Trophoblast cell (in vitro differentiated cells and primary cell): ENCODE measurements at regions not wholly inside any gene's neighbourhood (a gene's known extent, or its start where the extent isn't known, plus 50 kb on each side); places are given as distances from the start of the nearest gene placed in this dataset.
A peak's percentile ranks its signal among the peaks of the same experiment; 100 is the strongest.

ENCODE experiments used
- DNase-seq, 2 donors: peaks; one replicate each; pipeline ENCODE4 v3.0.0-alpha.2; 2016
- H2AFZ ChIP-seq: 2 replicates; pipeline ENCODE4 v1.6.1; 2013; ENCODE audit warnings: low read length, moderate library complexity, mild to moderate bottlenecking; ENCODE audit not compliant: insufficient read depth, poor library complexity
- H2AK5ac ChIP-seq: 2 replicates; pipeline ENCODE4 v1.6.1; 2013; ENCODE audit warnings: mild to moderate bottlenecking, low read length
- H2BK120ac ChIP-seq: 2 replicates; pipeline ENCODE4 v1.6.1; 2013; ENCODE audit warnings: low read length, mild to moderate bottlenecking, moderate library complexity; ENCODE audit not compliant: insufficient read depth, poor library complexity
- H2BK12ac ChIP-seq: 2 replicates; pipeline ENCODE4 v1.6.1; 2013; ENCODE audit warnings: mild to moderate bottlenecking, low read length, moderate library complexity
- H2BK5ac ChIP-seq: 2 replicates; pipeline ENCODE4 v1.6.1; 2013; ENCODE audit warnings: low read length, low read depth, moderate library complexity, mild to moderate bottlenecking; ENCODE audit not compliant: poor library complexity
- H3K14ac ChIP-seq: 2 replicates; pipeline ENCODE4 v1.6.1; 2013; ENCODE audit warnings: mild to moderate bottlenecking, low read length
- H3K18ac ChIP-seq: 2 replicates; pipeline ENCODE4 v1.6.1; 2013; ENCODE audit warnings: mild to moderate bottlenecking, low read length
- H3K23ac ChIP-seq: 2 replicates; pipeline ENCODE4 v1.6.1; 2013; ENCODE audit warnings: low read length
- H3K27ac ChIP-seq: 2 replicates; pipeline ENCODE4 v1.5.1; 2013; ENCODE audit warnings: low read depth, mild to moderate bottlenecking, inconsistent platforms, low read length, moderate library complexity
- H3K27me3 ChIP-seq: 2 replicates; pipeline ENCODE4 v1.6.1; 2013; ENCODE audit warnings: inconsistent platforms, mild to moderate bottlenecking, low read length, moderate library complexity; ENCODE audit not compliant: insufficient read depth
- H3K36me3 ChIP-seq, 2 experiments: 1 replicate in 1 of 2; 2 replicates in 1 of 2; pipeline ENCODE4 v1.6.1; 2013; ENCODE audit warnings: low read length in 2 of 2, mild to moderate bottlenecking in 2 of 2, moderate library complexity in 1 of 2; ENCODE audit not compliant: insufficient read depth in 2 of 2, control insufficient read depth in 1 of 2
- H3K4ac ChIP-seq: 2 replicates; pipeline ENCODE4 v1.6.1; 2013; ENCODE audit warnings: low read depth, mild to moderate bottlenecking, low read length, moderate library complexity
- H3K4me1 ChIP-seq, 2 experiments: 1 replicate in 1 of 2; 2 replicates in 1 of 2; pipeline ENCODE4 v1.6.1; 2013; ENCODE audit warnings: low read length in 2 of 2, mild to moderate bottlenecking in 2 of 2, moderate library complexity in 1 of 2; ENCODE audit not compliant: insufficient read depth in 2 of 2, control insufficient read depth in 1 of 2
- H3K4me2 ChIP-seq: 2 replicates; pipeline ENCODE4 v1.6.1; 2013; ENCODE audit warnings: inconsistent platforms, mild to moderate bottlenecking, low read length, moderate library complexity
- H3K4me3 ChIP-seq: 2 replicates; pipeline ENCODE4 v1.5.1; 2013; ENCODE audit warnings: mild to moderate bottlenecking, low read depth, low read length, inconsistent platforms
- H3K79me1 ChIP-seq: one replicate; pipeline ENCODE4 v1.6.1; 2013; ENCODE audit warnings: low read length
- H3K79me2 ChIP-seq: 2 replicates; pipeline ENCODE4 v1.6.1; 2013; ENCODE audit warnings: low read length, mild to moderate bottlenecking; ENCODE audit not compliant: control insufficient read depth, insufficient read depth, poor library complexity
- H3K9ac ChIP-seq: 2 replicates; pipeline ENCODE4 v1.6.1; 2013; ENCODE audit warnings: mild to moderate bottlenecking, low read length
- H3K9me3 ChIP-seq: 2 replicates; pipeline ENCODE4 v1.6.1; 2013; ENCODE audit warnings: low read depth, mild to moderate bottlenecking, control low read depth, inconsistent platforms, low read length; ENCODE audit not compliant: insufficient read depth
- H4K12ac ChIP-seq: 2 replicates; pipeline ENCODE4 v1.6.1; 2013; ENCODE audit warnings: low read depth, mild to moderate bottlenecking, low read length, moderate library complexity
- H4K8ac ChIP-seq: 2 replicates; pipeline ENCODE4 v1.6.1; 2013; ENCODE audit warnings: low read depth, mild to moderate bottlenecking, low read length, moderate library complexity
- H4K91ac ChIP-seq: one replicate; pipeline ENCODE4 v1.6.1; 2013; ENCODE audit warnings: low read depth, mild to moderate bottlenecking, low read length, moderate library complexity
- WGBS: extraction: QIAGEN DNeasy Blood & Tissue Kit; methylation state at CpG from one replicate; pipeline ENCODE4 v1.1.7; 2013; ENCODE audit warnings: missing lambda C conversion rate; ENCODE audit not compliant: insufficient read length, insufficient coverage; ENCODE audit errors: extremely low coverage; 5-methylcytosine and 5-hydroxymethylcytosine counted together

DNA sequence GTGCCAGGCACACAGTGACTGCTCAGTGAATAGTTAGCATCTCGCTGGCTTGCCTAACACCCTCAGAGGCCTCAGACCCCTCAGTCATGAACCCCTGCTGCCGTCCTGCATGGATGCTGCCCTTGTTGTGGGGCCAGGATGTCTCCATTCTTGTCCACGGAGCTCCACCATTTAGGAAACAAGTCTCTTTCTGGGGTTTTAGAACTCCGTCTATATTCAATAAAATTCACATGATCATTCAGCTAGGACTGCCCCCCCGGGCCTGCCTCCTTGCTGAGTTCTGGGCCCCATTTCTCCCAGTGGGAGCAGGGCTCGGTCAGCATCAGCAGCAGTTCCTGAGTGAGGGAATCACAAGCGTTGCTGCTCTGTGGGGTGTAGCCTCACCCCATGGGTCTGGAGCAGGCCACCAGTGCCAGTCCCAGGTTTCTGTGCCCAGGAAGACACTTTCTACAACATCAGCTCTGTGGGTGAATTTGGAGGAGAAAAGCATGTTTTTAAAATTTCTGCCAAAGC is 134.1 kb downstream of the RHOU start:
- Histone ChIP-seq H2BK120ac (peak overlapping the region; percentile 62), H4K8ac (no peak overlapping the region), H3K23ac (no peak overlapping the region), H2AFZ (no peak overlapping the region), H2BK5ac (no peak overlapping the region), H3K27ac (no peak overlapping the region), H3K79me1 (peaks cover 19% of the 10 kb centered on the region), H3K9me3 (no peaks in the 10 kb centered on the region), H3K27me3 (no peaks in the 10 kb centered on the region), H2AK5ac (peak overlapping the region; percentile 85), H3K9ac (no peak overlapping the region), H3K36me3 (no peaks in the 10 kb centered on the region), H3K14ac (no peak overlapping the region), H3K79me2 (no peaks in the 10 kb centered on the region), H3K4me2 (no peak overlapping the region), H3K4me1 (peaks cover 32 to 42% of the 10 kb centered on the region in 2 experiments), H4K12ac (no peak overlapping the region), H4K91ac (peak overlapping the region; percentile 72), H3K4me3 (no peak overlapping the region), H2BK12ac (peak overlapping the region; percentile 71), H3K18ac (peak overlapping the region; percentile 49), H3K4ac (no peak overlapping the region)
- DNase-seq = no peak
- WGBS = no CpG with 5 or more reads among the region's 7 CpGs

DNA sequence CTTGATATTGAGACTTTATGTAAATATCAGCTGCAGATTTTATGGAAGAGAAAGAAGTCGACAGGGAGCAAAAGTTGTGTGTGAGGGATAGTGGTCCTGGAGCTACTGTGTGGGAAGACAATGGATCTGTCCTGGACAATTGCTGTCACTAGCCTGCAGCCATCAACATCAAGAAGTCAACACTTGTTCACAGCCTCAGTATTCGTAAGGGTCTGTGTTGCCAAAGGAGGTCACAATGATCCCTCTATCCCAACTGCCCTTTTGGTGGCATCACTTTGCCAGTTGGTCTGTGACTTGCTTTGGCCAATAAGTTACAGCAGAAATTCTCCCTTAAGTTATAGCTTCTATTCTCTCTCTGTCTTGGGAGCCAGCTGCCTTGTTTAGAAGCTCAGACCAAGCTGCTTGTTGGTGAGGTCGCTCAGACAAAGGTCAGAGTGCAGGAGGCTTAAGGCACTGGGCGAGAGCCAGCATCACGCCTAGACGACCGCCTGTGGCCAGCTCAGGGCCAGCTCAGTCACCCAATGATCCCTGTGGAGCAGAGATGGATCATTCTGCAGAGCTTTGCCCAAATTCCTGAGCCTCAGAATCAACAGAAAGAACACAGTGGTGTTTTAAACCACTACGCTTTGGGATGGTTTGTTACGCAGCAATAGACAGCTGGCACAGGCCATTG is 134.9 kb downstream of the RHOU start:
- Histone ChIP-seq H3K4ac (no peak overlapping the region), H3K9me3 (no peaks in the 10 kb centered on the region), H4K91ac (peak overlapping the region; percentile 46), H2BK5ac (no peak overlapping the region), H3K4me2 (no peak overlapping the region), H3K9ac (no peak overlapping the region), H3K79me1 (peaks cover 16% of the 10 kb centered on the region), H3K14ac (peak overlapping the region; percentile 3), H3K4me1 (peaks cover 28 to 37% of the 10 kb centered on the region in 2 experiments), H2AFZ (no peak overlapping the region), H2BK120ac (no peak overlapping the region), H3K79me2 (no peaks in the 10 kb centered on the region), H3K18ac (no peak overlapping the region), H3K4me3 (no peak overlapping the region), H4K8ac (no peak overlapping the region), H3K36me3 (no peaks in the 10 kb centered on the region), H3K27me3 (no peaks in the 10 kb centered on the region), H3K23ac (no peak overlapping the region), H3K27ac (no peak overlapping the region), H2BK12ac (peak overlapping the region; percentile 44), H2AK5ac (no peak overlapping the region), H4K12ac (no peak overlapping the region)
- WGBS = no CpG with 5 or more reads among the region's 9 CpGs
- no peak for DNase-seq

DNA sequence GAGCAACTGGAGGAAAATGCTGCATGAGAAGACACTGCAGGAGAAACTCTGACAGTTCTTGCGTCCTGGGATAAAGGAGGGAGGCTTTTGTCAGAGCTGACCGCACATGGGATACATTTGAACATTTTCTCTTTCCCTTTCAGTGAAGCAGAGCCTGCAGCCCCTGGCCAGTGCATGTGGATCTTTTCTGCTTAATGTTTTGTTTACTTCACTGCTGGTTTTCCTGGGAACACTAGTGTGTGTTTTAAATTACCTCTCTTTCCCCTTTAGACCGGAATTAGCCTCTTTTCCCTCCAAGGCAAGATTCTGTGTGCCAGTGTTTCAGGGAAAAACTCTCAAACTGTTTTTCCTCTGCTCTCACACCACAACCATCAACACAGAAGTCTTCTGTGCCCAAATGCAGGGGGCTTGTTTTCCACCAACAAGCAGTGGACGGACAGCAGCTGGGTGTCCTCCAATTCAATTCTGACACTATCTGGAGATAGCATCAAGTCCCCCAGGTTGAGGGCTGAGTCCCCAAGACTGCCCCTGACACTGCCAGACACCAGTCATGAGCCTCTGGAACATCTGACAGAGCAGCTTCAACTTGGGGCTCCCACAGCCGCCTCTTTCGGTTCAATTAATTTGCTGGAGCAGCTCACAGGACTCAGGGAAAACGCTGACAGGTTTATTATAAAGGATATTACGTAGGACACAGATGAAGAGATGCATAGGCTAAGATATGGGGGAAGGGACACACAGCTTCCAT is 136.2 kb downstream of the RHOU start:
- H3K18ac ChIP-seq = peak overlapping the region; percentile 13
- H3K4me3 ChIP-seq = no peak overlapping the region
- peaks cover 15% of the 10 kb centered on the region for H3K79me1 ChIP-seq
- H2AFZ ChIP-seq = no peak overlapping the region
- H3K36me3 ChIP-seq = no peaks in the 10 kb centered on the region
- peak overlapping the region; percentile 77 for H2BK120ac ChIP-seq
- H2BK5ac ChIP-seq = peak overlapping the region; percentile 70
- no peak overlapping the region for H4K12ac ChIP-seq
- H4K91ac ChIP-seq = peak overlapping the region; percentile 84
- H3K4me2 ChIP-seq = no peak overlapping the region
- H4K8ac ChIP-seq = peak overlapping the region; percentile 12
- H3K79me2 ChIP-seq = no peaks in the 10 kb centered on the region
- no peak overlapping the region for H3K4ac ChIP-seq
- H3K9me3 ChIP-seq = no peaks in the 10 kb centered on the region
- no peak overlapping the region for H2AK5ac ChIP-seq
- no CpG with 5 or more reads among the region's 8 CpGs for WGBS
- H2BK12ac ChIP-seq = peak overlapping the region; percentile 30
- H3K9ac ChIP-seq = no peak overlapping the region
- DNase-seq = no peak
- H3K4me1 ChIP-seq = peaks cover 24 to 31% of the 10 kb centered on the region in 2 experiments
- no peaks in the 10 kb centered on the region for H3K27me3 ChIP-seq
- peak overlapping the region; percentile 57 for H3K27ac ChIP-seq
- no peak overlapping the region for H3K23ac ChIP-seq
- peak overlapping the region; percentile 15 for H3K14ac ChIP-seq

DNA sequence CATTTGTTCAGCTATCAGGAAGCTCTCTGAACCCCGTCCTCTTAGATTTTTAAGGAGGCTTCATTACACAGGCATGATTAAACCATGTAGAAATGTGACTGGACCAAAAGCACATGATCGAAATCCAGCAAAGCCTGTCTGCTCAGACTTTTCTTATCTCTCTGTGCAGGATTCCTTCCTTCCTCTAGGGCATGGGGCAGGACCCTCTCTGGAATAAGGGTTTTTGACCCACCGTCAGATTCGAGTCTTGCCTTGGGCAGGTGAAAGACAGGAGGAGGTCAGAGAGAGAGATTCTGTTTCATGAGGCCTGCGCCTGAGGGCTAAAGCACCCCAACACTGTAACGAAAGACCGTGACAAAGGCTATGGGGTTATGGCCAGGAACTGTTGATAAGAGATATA is 136.8 kb downstream of the RHOU start:
- Histone ChIP-seq H3K23ac (no peak overlapping the region), H3K79me1 (peaks cover 13% of the 10 kb centered on the region), H3K4me3 (no peak overlapping the region), H3K9ac (no peak overlapping the region), H2AFZ (no peak overlapping the region), H4K12ac (no peak overlapping the region), H2BK120ac (peak overlapping the region; percentile 77), H3K36me3 (no peaks in the 10 kb centered on the region), H2BK12ac (peak overlapping the region; percentile 47), H3K4me2 (no peak overlapping the region), H4K91ac (peak overlapping the region; percentile 84), H3K79me2 (no peaks in the 10 kb centered on the region), H3K4me1 (peaks cover 22 to 26% of the 10 kb centered on the region in 2 experiments), H3K18ac (no peak overlapping the region), H3K4ac (no peak overlapping the region), H4K8ac (no peak overlapping the region), H2AK5ac (no peak overlapping the region), H3K27ac (peak overlapping the region; percentile 57), H3K9me3 (no peaks in the 10 kb centered on the region), H3K27me3 (no peaks in the 10 kb centered on the region), H2BK5ac (peak overlapping the region; percentile 70), H3K14ac (no peak overlapping the region)
- DNase-seq = peak; percentile 66 to 86
- WGBS = no CpG with 5 or more reads among the region's 7 CpGs
